ENCODE measurements at regions not wholly inside any gene's neighbourhood (a gene's known extent, or its start where the extent isn't known, plus 50 kb on each side); places are given as distances from the start of the nearest gene placed in this dataset.
A peak's percentile ranks its signal among the peaks of the same experiment; 100 is the strongest.

DNA sequence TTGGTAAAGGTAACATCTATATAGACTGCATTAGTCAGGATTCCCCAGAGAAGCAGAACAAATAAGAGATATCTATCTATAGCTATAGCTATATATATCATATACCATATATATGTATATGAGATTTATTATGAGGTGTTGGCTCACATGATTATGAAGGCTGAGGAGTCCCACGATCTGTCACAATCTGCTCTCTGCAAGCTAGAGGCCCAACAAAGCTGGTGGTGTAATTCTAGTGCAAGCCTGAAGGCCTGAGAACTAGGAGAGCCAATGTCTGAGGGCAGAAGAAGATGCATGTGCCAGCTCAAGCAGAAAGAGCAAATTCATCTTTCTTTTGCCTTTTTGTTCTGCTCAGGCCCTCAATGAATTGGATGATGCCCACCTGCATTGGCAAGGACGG lies 102.2 kb upstream of the PLPPR1 start:
- Mint-ChIP-seq H3K27me3 (ENCODE audit: insufficient read depth) (no peaks in the 10 kb centered on the region), H3K27ac (no peak overlapping the region), H3K36me3 (ENCODE audit: low read depth) (no peaks in the 10 kb centered on the region), H3K4me1 (ENCODE audit: low read depth) (no peaks in the 10 kb centered on the region), H3K4me3 (no peak overlapping the region), H3K9me3 (peaks cover 56% of the 10 kb centered on the region)
- DNase-seq: no peak
- TF ChIP-seq, protein P1, sequence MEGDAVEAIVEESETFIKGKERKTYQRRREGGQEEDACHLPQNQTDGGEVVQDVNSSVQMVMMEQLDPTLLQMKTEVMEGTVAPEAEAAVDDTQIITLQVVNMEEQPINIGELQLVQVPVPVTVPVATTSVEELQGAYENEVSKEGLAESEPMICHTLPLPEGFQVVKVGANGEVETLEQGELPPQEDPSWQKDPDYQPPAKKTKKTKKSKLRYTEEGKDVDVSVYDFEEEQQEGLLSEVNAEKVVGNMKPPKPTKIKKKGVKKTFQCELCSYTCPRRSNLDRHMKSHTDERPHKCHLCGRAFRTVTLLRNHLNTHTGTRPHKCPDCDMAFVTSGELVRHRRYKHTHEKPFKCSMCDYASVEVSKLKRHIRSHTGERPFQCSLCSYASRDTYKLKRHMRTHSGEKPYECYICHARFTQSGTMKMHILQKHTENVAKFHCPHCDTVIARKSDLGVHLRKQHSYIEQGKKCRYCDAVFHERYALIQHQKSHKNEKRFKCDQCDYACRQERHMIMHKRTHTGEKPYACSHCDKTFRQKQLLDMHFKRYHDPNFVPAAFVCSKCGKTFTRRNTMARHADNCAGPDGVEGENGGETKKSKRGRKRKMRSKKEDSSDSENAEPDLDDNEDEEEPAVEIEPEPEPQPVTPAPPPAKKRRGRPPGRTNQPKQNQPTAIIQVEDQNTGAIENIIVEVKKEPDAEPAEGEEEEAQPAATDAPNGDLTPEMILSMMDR (IDR thresholded peaks at IDR 0.05): no peak

DNA sequence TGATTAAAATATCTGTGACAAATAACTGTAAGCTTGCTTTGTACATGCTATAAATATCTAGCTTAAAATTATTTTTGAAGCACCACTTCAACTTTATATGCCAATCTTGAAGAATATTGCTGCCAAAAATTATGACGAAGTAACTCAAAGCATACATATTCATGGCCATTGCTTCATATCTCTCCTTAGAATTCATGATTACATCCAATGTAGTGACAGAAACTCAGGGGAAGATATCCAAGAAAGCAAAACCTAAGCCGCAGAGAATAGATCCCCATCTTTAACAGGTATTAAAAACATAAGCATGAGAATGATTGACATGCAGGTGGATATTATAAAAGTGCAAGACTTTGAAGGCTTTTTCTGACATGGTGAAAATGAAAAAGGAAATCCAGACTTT lies 100.8 kb upstream of the PLPPR1 start:
- TF ChIP-seq, protein P1 (IDR thresholded peaks at IDR 0.05): no peak
- no peaks in the 10 kb centered on the region for H3K36me3 Mint-ChIP-seq (ENCODE audit: low read depth)
- H3K4me3 Mint-ChIP-seq: no peak overlapping the region
- DNase-seq: no peak
- peaks cover 52% of the 10 kb centered on the region for H3K9me3 Mint-ChIP-seq
- no peak overlapping the region for H3K27ac Mint-ChIP-seq
- H3K27me3 Mint-ChIP-seq (ENCODE audit: insufficient read depth): no peaks in the 10 kb centered on the region
- H3K4me1 Mint-ChIP-seq (ENCODE audit: low read depth): no peaks in the 10 kb centered on the region

DNA sequence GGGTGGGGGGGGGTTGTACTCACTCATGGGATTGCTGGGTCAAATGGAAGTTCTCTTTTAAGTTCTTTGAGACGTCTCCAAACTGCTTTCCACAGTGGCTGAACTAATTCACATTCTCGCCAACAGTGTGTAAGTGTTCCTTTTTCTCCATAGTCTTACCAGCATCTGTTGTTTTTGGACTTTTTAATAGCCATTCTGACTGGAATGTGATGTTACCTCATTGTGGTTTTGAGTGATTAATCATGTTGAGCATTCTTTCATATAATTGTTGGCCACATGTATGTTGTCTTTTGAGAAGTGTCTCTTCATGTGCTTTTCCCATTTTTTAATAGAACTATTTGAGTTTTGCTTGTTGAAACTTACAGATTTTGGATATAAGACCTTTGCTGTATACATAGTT lies 94.9 kb upstream of the PLPPR1 start:
- Mint-ChIP-seq H3K4me3 (no peak overlapping the region), H3K27ac (no peak overlapping the region), H3K9me3 (peaks cover 51% of the 10 kb centered on the region), H3K4me1 (ENCODE audit: low read depth) (no peaks in the 10 kb centered on the region), H3K27me3 (ENCODE audit: insufficient read depth) (no peaks in the 10 kb centered on the region), H3K36me3 (ENCODE audit: low read depth) (no peaks in the 10 kb centered on the region)
- TF ChIP-seq, protein P1 (IDR thresholded peaks at IDR 0.05): no peak
- peak; percentile 4 for DNase-seq

DNA sequence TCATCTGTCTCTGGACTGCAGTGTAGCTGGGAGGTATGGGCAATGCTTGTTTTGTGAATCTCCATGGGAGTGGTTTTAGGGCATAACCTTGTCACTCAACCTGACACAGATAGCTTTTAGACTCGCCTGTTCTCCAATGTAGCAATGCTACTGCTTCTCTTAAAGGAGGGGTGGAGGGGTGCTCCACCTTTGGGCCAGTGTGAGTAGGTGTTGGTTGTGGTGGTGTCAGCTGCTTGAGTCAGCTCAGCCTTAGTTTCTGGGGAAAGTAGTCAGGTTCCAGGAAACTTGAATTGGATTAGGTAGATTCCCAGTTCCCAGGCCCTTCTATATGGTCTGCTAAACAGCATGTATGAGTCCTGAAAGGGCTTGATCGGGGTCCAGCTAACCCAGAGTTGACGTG lies 91.1 kb upstream of the PLPPR1 start:
- no peak overlapping the region for H3K27ac Mint-ChIP-seq
- no peaks in the 10 kb centered on the region for H3K36me3 Mint-ChIP-seq (ENCODE audit: low read depth)
- peaks cover 38% of the 10 kb centered on the region for H3K9me3 Mint-ChIP-seq
- TF ChIP-seq, protein P1 (IDR thresholded peaks at IDR 0.05): no peak
- H3K27me3 Mint-ChIP-seq (ENCODE audit: insufficient read depth): no peaks in the 10 kb centered on the region
- no peaks in the 10 kb centered on the region for H3K4me1 Mint-ChIP-seq (ENCODE audit: low read depth)
- no peak overlapping the region for H3K4me3 Mint-ChIP-seq
- DNase-seq: no peak

DNA sequence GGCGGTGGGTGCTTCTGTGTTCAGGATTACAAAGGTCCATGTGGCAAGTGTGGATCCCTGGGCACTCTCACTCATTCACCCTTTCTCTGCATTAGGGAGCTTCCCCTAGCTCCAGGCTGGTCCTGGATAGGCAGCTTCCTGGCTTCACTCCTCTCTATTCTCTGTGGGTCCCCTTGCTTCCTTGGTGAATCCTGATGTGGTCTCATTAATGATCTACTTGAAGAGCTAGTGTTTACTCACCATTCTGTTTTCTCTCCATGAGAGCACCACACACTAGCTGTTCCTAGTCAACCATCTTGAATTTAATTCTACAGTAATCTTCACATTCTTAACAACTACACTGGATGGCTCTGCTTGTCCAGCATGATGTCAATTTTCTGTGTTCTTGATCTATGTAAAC lies 90.0 kb upstream of the PLPPR1 start:
- Mint-ChIP-seq H3K27me3 (ENCODE audit: insufficient read depth) (no peaks in the 10 kb centered on the region), H3K27ac (no peak overlapping the region), H3K36me3 (ENCODE audit: low read depth) (no peaks in the 10 kb centered on the region), H3K9me3 (peaks cover 44% of the 10 kb centered on the region), H3K4me3 (no peak overlapping the region), H3K4me1 (ENCODE audit: low read depth) (no peaks in the 10 kb centered on the region)
- TF ChIP-seq, protein P1 (IDR thresholded peaks at IDR 0.05): no peak
- no peak for DNase-seq

DNA sequence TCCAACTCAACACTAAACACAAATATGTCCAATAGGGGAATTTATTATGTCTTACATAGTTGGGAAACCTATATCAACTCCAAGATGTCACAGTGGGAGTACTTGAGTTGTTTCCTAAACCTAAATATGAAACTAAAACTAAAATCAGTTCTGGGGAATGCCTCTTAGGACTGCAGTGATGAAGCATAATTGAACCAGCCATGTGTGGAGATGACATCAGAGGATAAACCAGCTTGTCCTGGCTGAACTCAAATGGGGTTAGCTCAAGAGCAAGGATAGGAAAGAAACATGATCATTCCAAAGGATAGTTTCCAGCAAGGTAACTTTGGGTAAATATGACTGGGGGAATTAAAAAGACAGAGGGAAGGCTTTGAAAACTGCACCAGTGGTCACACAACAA lies 88.9 kb upstream of the PLPPR1 start:
- TF ChIP-seq, protein P1 (IDR thresholded peaks at IDR 0.05): no peak
- no peak overlapping the region for H3K4me3 Mint-ChIP-seq
- no peak overlapping the region for H3K27ac Mint-ChIP-seq
- no peaks in the 10 kb centered on the region for H3K27me3 Mint-ChIP-seq (ENCODE audit: insufficient read depth)
- no peaks in the 10 kb centered on the region for H3K36me3 Mint-ChIP-seq (ENCODE audit: low read depth)
- DNase-seq: no peak
- H3K9me3 Mint-ChIP-seq: peaks cover 44% of the 10 kb centered on the region
- H3K4me1 Mint-ChIP-seq (ENCODE audit: low read depth): no peaks in the 10 kb centered on the region

Measured in HFFc6 (cell line).